GM12891 (cell line): ENCODE measurements at regions not wholly inside any gene's neighbourhood (a gene's known extent, or its start where the extent isn't known, plus 50 kb on each side); places are given as distances from the start of the nearest gene placed in this dataset.

ENCODE experiments used
- PAX5 ChIP-seq: IDR thresholded peaks from 2 replicates; pipeline ENCODE4 v1.6.1; 2011; ENCODE audit warnings: low read length, moderate library complexity, mild to moderate bottlenecking; ENCODE audit not compliant: insufficient read depth, severe bottlenecking
- POLR2A ChIP-seq: IDR thresholded peaks from 2 replicates; pipeline ENCODE4 v1.6.1; 2011; ENCODE audit warnings: low read depth, low read length, control low read depth
- TAF1 ChIP-seq: IDR thresholded peaks from 2 replicates; pipeline ENCODE4 v1.6.1; 2011; ENCODE audit warnings: low read depth, low read length, control low read depth

DNA sequence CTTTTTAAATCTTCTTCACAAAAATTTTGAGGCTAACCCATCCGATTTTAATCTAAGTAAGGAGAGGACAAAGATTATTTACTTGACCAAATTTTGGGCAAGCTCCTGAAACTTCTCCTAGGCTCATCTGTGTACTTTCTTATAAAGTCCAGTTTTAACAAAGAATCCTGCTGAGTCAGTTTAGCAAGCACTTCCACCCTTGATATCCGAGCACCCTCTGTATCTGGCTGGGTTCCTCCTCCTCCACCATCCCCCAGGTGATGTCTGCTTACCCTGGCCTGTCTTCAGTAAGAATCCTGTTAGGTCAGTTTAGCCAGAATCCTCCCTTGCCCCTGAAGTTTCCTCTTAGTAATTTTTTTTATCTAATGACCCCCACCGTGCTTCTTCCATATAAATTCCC lies 140.5 kb downstream of the PHLDA1 start:
- TF ChIP-seq PAX5 (no peak), TAF1 (no peak), POLR2A (no peak)
